ENCODE measurements at regions not wholly inside any gene's neighbourhood (a gene's known extent, or its start where the extent isn't known, plus 50 kb on each side); places are given as distances from the start of the nearest gene placed in this dataset.

GRCh38 chr4:60116592-60116991 lies 1083.5 kb upstream of the ADGRL3 start:
- no peaks in the 10 kb centered on the region for H3K9me3 ChIP-seq
- no peak overlapping the region for H3K4me3 ChIP-seq
- no peak for TF ChIP-seq CTCF (IDR thresholded peaks at IDR 0.05)
- H3K36me3 ChIP-seq, result no peaks in the 10 kb centered on the region
- DNase-seq (ENCODE audit: low spot score), result no peak
- H3K27ac ChIP-seq, result no peak overlapping the region
- H3K27me3 ChIP-seq, result no peaks in the 10 kb centered on the region
- H3K4me1 ChIP-seq, result no peaks in the 10 kb centered on the region

DNA sequence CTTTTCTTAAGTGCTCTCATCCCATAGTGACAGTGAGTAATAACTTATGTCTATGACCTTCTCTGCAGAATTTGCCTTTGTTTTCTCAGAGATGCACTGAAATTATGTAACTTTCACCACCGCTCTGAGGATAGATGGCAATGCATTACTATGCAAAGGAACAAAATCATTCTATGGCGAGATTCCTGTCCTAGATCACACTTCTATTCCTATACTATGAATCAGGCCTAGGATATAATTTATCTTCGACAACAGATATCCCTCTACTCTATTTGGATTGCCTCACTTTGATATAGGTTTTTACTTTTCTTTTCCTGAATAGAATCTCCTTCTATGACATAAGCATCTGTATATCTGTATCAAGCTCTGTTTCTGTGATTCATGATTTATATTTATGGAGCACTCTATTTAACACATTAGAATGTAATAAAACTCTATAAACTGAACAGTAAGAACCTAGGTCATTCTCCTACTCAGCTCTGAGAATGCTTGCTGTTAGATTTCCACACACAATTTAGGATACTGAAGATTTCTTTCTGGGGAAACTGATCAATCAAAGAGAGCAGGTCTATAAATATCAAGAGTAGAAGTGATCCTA lies 1082.3 kb upstream of the ADGRL3 start:
- no peak overlapping the region for H3K27ac ChIP-seq
- TF ChIP-seq CTCF (IDR thresholded peaks at IDR 0.05), result no peak
- no peak overlapping the region for H3K4me3 ChIP-seq
- no peaks in the 10 kb centered on the region for H3K9me3 ChIP-seq
- H3K36me3 ChIP-seq, result no peaks in the 10 kb centered on the region
- DNase-seq (ENCODE audit: low spot score), result no peak
- no peaks in the 10 kb centered on the region for H3K27me3 ChIP-seq
- H3K4me1 ChIP-seq, result no peaks in the 10 kb centered on the region

- H3K27ac ChIP-seq, result no peak overlapping the region
- TF ChIP-seq CTCF (IDR thresholded peaks at IDR 0.05), result no peak
- no peaks in the 10 kb centered on the region for H3K36me3 ChIP-seq
- H3K9me3 ChIP-seq, result no peaks in the 10 kb centered on the region
- H3K4me3 ChIP-seq, result no peak overlapping the region
- no peaks in the 10 kb centered on the region for H3K4me1 ChIP-seq
- no peak for DNase-seq (ENCODE audit: low spot score)
- no peaks in the 10 kb centered on the region for H3K27me3 ChIP-seq
Observed at GRCh38 chr4:60122820-60123219, 1077.3 kb upstream of the ADGRL3 start.

DNA sequence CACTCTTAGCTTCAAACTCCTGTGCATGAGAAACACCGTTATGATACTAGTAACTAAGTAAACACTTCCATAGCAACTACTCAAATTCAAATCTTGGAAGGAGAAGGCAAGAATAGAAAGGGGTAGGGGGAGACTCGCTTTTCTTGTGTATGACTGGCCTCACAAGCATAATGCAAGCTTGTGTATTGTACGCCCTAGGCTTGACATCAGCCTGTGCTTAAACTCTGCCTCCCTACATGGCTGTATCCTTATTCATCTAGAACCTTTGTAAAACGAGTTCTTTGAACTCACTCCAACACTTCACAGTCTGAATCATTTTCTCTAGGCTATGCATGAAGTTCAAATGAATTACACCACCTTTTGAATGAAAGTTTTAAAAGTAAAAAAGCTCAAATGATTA lies 1071.2 kb upstream of the ADGRL3 start:
- H3K4me1 ChIP-seq, result no peaks in the 10 kb centered on the region
- no peak for TF ChIP-seq CTCF (IDR thresholded peaks at IDR 0.05)
- DNase-seq (ENCODE audit: low spot score), result no peak
- H3K36me3 ChIP-seq, result no peaks in the 10 kb centered on the region
- no peak overlapping the region for H3K4me3 ChIP-seq
- no peak overlapping the region for H3K27ac ChIP-seq
- H3K27me3 ChIP-seq, result no peaks in the 10 kb centered on the region
- H3K9me3 ChIP-seq, result no peaks in the 10 kb centered on the region

- H3K27ac ChIP-seq, result no peak overlapping the region
- TF ChIP-seq CTCF (IDR thresholded peaks at IDR 0.05), result no peak
- no peaks in the 10 kb centered on the region for H3K4me1 ChIP-seq
- no peaks in the 10 kb centered on the region for H3K9me3 ChIP-seq
- H3K36me3 ChIP-seq, result no peaks in the 10 kb centered on the region
- no peak overlapping the region for H3K4me3 ChIP-seq
- DNase-seq (ENCODE audit: low spot score), result no peak
- H3K27me3 ChIP-seq, result no peaks in the 10 kb centered on the region
Observed at GRCh38 chr4:60129740-60130139, 1070.4 kb upstream of the ADGRL3 start.

DNA sequence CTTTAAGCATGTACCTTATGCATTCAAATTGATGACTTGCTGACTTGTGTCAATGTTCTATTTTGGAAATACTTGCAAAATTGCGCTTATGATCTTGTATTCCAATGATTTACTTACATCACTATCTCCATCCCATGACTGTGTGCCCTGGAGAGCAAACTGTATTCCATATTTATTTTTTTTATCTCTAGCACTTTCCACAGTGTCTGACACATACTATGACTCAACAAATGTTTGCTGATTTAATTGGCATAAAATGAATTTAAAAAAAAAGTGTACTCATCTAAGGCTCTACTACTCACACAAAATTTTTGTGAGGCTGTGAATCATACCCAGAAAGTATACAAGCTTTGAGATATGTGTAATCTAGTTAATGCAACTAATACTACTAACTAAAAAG lies 1066.8 kb upstream of the ADGRL3 start:
- H3K9me3 ChIP-seq, result no peaks in the 10 kb centered on the region
- no peaks in the 10 kb centered on the region for H3K36me3 ChIP-seq
- no peaks in the 10 kb centered on the region for H3K4me1 ChIP-seq
- no peaks in the 10 kb centered on the region for H3K27me3 ChIP-seq
- no peak overlapping the region for H3K4me3 ChIP-seq
- no peak for DNase-seq (ENCODE audit: low spot score)
- TF ChIP-seq CTCF (IDR thresholded peaks at IDR 0.05), result no peak
- no peak overlapping the region for H3K27ac ChIP-seq

All from right atrium auricular region (tissue), 2 donors.